Progenitor cell of endocrine pancreas (in vitro differentiated cells): ENCODE measurements at regions not wholly inside any gene's neighbourhood (a gene's known extent, or its start where the extent isn't known, plus 50 kb on each side); places are given as distances from the start of the nearest gene placed in this dataset.

Experiments used
- DNase-seq: peaks from one replicate; pipeline ENCODE4 v3.0.0; 2021; ENCODE audit warnings: low spot score; ENCODE audit not compliant: unreplicated experiment
- H3K27ac Mint-ChIP-seq: 2 replicates; pipeline ENCODE4 v1.8.0; 2021; ENCODE audit warnings: mild to moderate bottlenecking, moderate library complexity, mixed read lengths
- H3K27me3 Mint-ChIP-seq: 2 replicates; pipeline ENCODE4 v1.8.0; 2021; ENCODE audit warnings: mixed read lengths
- H3K36me3 Mint-ChIP-seq: 2 replicates; pipeline ENCODE4 v1.8.0; 2022; ENCODE audit warnings: mixed read lengths; ENCODE audit not compliant: insufficient read depth
- H3K4me1 Mint-ChIP-seq: 2 replicates; pipeline ENCODE4 v1.8.0; 2021; ENCODE audit warnings: low read depth, mixed read lengths
- H3K4me3 Mint-ChIP-seq: 2 replicates; pipeline ENCODE4 v1.8.0; 2021; ENCODE audit warnings: low read depth, mild to moderate bottlenecking, moderate library complexity, mixed read lengths
- H3K9me3 Mint-ChIP-seq: 2 replicates; pipeline ENCODE4 v1.8.0; 2021; ENCODE audit warnings: low read depth, mixed read lengths
- CTCF ChIP-seq: fragments of 200-600 bp; sonication (generic); IDR thresholded peaks from one replicate; pipeline ENCODE4 v1.5.0; 2021; ENCODE audit warnings: antibody characterized with exemption, mild to moderate bottlenecking; ENCODE audit not compliant: unreplicated experiment

- no peaks in the 10 kb centered on the region for H3K36me3 Mint-ChIP-seq
These were observed 165.4 kb upstream of the TACR3 start for GRCh38 chr4:103885152-103885551.

GRCh38 chr4:103867311-103867710 is 147.5 kb upstream of the TACR3 start:
- H3K4me1 Mint-ChIP-seq: no peaks in the 10 kb centered on the region
- TF ChIP-seq CTCF: no peak
- H3K4me3 Mint-ChIP-seq: no peak overlapping the region
- no peaks in the 10 kb centered on the region for H3K36me3 Mint-ChIP-seq
- DNase-seq: no peak
- H3K27ac Mint-ChIP-seq: no peak overlapping the region
- H3K27me3 Mint-ChIP-seq: no peaks in the 10 kb centered on the region
- H3K9me3 Mint-ChIP-seq: peaks cover 4% of the 10 kb centered on the region

More at GRCh38 chr4:103885152-103885551, 165.4 kb upstream of the TACR3 start:
- Mint-ChIP-seq H3K4me3 (no peak overlapping the region), H3K4me1 (no peaks in the 10 kb centered on the region), H3K27me3 (no peaks in the 10 kb centered on the region), H3K27ac (no peak overlapping the region), H3K9me3 (no peaks in the 10 kb centered on the region)
- TF ChIP-seq CTCF: no peak
- no peak for DNase-seq

- TF ChIP-seq CTCF: no peak
- Mint-ChIP-seq H3K27ac (no peak overlapping the region), H3K36me3 (no peaks in the 10 kb centered on the region), H3K9me3 (peaks cover 13% of the 10 kb centered on the region), H3K4me3 (no peak overlapping the region), H3K27me3 (no peaks in the 10 kb centered on the region), H3K4me1 (peaks cover 7% of the 10 kb centered on the region)
- DNase-seq: no peak
These were observed 133.8 kb upstream of the TACR3 start for GRCh38 chr4:103853627-103854026.

- Mint-ChIP-seq H3K27me3 (no peaks in the 10 kb centered on the region), H3K4me1 (peaks cover 7% of the 10 kb centered on the region), H3K27ac (no peak overlapping the region), H3K4me3 (no peak overlapping the region), H3K9me3 (peaks cover 16% of the 10 kb centered on the region), H3K36me3 (no peaks in the 10 kb centered on the region)
- TF ChIP-seq CTCF: no peak
- no peak for DNase-seq
These were observed 133.4 kb upstream of the TACR3 start for GRCh38 chr4:103853146-103853545.

- H3K4me1 Mint-ChIP-seq: peaks cover under 1% of the 10 kb centered on the region
These were observed 125.3 kb upstream of the TACR3 start for GRCh38 chr4:103845075-103845474.

More at GRCh38 chr4:103845075-103845474, 125.3 kb upstream of the TACR3 start:
- no peak overlapping the region for H3K27ac Mint-ChIP-seq
- no peak for DNase-seq
- no peaks in the 10 kb centered on the region for H3K36me3 Mint-ChIP-seq
- no peaks in the 10 kb centered on the region for H3K27me3 Mint-ChIP-seq
- H3K9me3 Mint-ChIP-seq: peaks cover 33% of the 10 kb centered on the region
- TF ChIP-seq CTCF: no peak
- no peak overlapping the region for H3K4me3 Mint-ChIP-seq
